BE2C (cell line): ENCODE measurements at regions not wholly inside any gene's neighbourhood (a gene's known extent, or its start where the extent isn't known, plus 50 kb on each side); places are given as distances from the start of the nearest gene placed in this dataset.

Source experiments
- DNase-seq: peaks from one replicate; pipeline ENCODE4 v3.0.0-alpha.2; 2020
- H3K27me3 ChIP-seq: fragments of 250-450 bp; sonication (Bioruptor Pico); 2 replicates; pipeline ENCODE4 v1.5.1; 2020; ENCODE audit warnings: mild to moderate bottlenecking
- H3K36me3 ChIP-seq: fragments of 250-450 bp; sonication (Bioruptor Pico); 2 replicates; pipeline ENCODE4 v1.5.1; 2020; ENCODE audit warnings: mild to moderate bottlenecking
- H3K4me1 ChIP-seq: fragments of 250-450 bp; sonication (Bioruptor Pico); 2 replicates; pipeline ENCODE4 v1.5.1; 2020
- H3K4me3 ChIP-seq: 2 replicates; pipeline ENCODE4 v1.5.1; 2011; ENCODE audit warnings: low read depth, low read length
- H3K9me3 ChIP-seq: fragments of 250-450 bp; sonication (Bioruptor Pico); 2 replicates; pipeline ENCODE4 v1.5.1; 2020
- CTCF ChIP-seq: IDR thresholded peaks from 2 replicates; pipeline ENCODE4 v1.5.1; 2012; ENCODE audit warnings: mild to moderate bottlenecking, low read depth, low read length

GRCh38 chrX:124239911-124240310 lies 92.5 kb upstream of the TEX13D start:
- Histone ChIP-seq H3K4me3 (no peak overlapping the region), H3K27me3 (no peaks in the 10 kb centered on the region), H3K4me1 (no peaks in the 10 kb centered on the region), H3K9me3 (no peaks in the 10 kb centered on the region), H3K36me3 (no peaks in the 10 kb centered on the region)
- no peak for DNase-seq
- no peak for TF ChIP-seq CTCF

- H3K4me3 ChIP-seq, result no peak overlapping the region
- no peaks in the 10 kb centered on the region for H3K27me3 ChIP-seq
- H3K36me3 ChIP-seq, result no peaks in the 10 kb centered on the region
- TF ChIP-seq CTCF, result no peak
- no peaks in the 10 kb centered on the region for H3K9me3 ChIP-seq
- no peak for DNase-seq
- no peaks in the 10 kb centered on the region for H3K4me1 ChIP-seq
Measured at GRCh38 chrX:124240422-124240821, 92.0 kb upstream of the TEX13D start.

GRCh38 chrX:124242131-124242530 lies 90.3 kb upstream of the TEX13D start:
- no peaks in the 10 kb centered on the region for H3K27me3 ChIP-seq
- H3K4me3 ChIP-seq, result no peak overlapping the region
- no peaks in the 10 kb centered on the region for H3K9me3 ChIP-seq
- H3K36me3 ChIP-seq, result no peaks in the 10 kb centered on the region
- no peak for TF ChIP-seq CTCF
- DNase-seq, result no peak
- no peaks in the 10 kb centered on the region for H3K4me1 ChIP-seq

- Histone ChIP-seq H3K4me1 (no peaks in the 10 kb centered on the region), H3K36me3 (no peaks in the 10 kb centered on the region), H3K4me3 (no peak overlapping the region), H3K9me3 (no peaks in the 10 kb centered on the region), H3K27me3 (no peaks in the 10 kb centered on the region)
- TF ChIP-seq CTCF, result no peak
- no peak for DNase-seq
Measured at GRCh38 chrX:124249345-124249744, 83.1 kb upstream of the TEX13D start.

- Histone ChIP-seq H3K36me3 (no peaks in the 10 kb centered on the region), H3K9me3 (no peaks in the 10 kb centered on the region), H3K4me3 (no peak overlapping the region), H3K4me1 (no peaks in the 10 kb centered on the region), H3K27me3 (no peaks in the 10 kb centered on the region)
- DNase-seq, result no peak
- no peak for TF ChIP-seq CTCF
Measured at GRCh38 chrX:124250835-124251437, 81.5 kb upstream of the TEX13D start.

GRCh38 chrX:124254611-124255010 lies 77.8 kb upstream of the TEX13D start:
- no peaks in the 10 kb centered on the region for H3K36me3 ChIP-seq
- no peak for TF ChIP-seq CTCF
- H3K4me3 ChIP-seq, result no peak overlapping the region
- no peaks in the 10 kb centered on the region for H3K27me3 ChIP-seq
- no peaks in the 10 kb centered on the region for H3K9me3 ChIP-seq
- no peaks in the 10 kb centered on the region for H3K4me1 ChIP-seq
- no peak for DNase-seq
